Skeletal muscle tissue (tissue), 3 donors: ENCODE measurements at regions not wholly inside any gene's neighbourhood (a gene's known extent, or its start where the extent isn't known, plus 50 kb on each side); places are given as distances from the start of the nearest gene placed in this dataset.
"Not testable (repeated sequence)": the region's sequence is repeated elsewhere in the genome, so short reads cannot be mapped to it uniquely, and the experiment has no call there.

ENCODE experiments used
- H3K27ac ChIP-seq: one replicate; pipeline ENCODE4 v1.7.0; 2013; ENCODE audit warnings: mild to moderate bottlenecking, low read depth, low read length, inconsistent platforms
- H3K27me3 ChIP-seq, 3 donors: one replicate each; pipeline ENCODE4 v1.7.0; 2013; ENCODE audit warnings: low read length in 3 of 3; ENCODE audit not compliant: control insufficient read depth in 3 of 3, insufficient read depth in 3 of 3
- H3K36me3 ChIP-seq, 3 donors: one replicate each; pipeline ENCODE4 v1.7.0; 2013; ENCODE audit warnings: low read length in 3 of 3; ENCODE audit not compliant: control insufficient read depth in 3 of 3, insufficient read depth in 3 of 3
- H3K4me1 ChIP-seq, 3 donors: one replicate each; pipeline ENCODE4 v1.7.0; 2013; ENCODE audit warnings: low read length in 3 of 3, mild to moderate bottlenecking in 3 of 3; ENCODE audit not compliant: control insufficient read depth in 3 of 3, insufficient read depth in 3 of 3
- H3K4me3 ChIP-seq, 3 donors: one replicate each; pipeline ENCODE4 v1.7.0; 2013; ENCODE audit warnings: low read length in 3 of 3
- H3K9ac ChIP-seq, 3 donors: one replicate each; pipeline ENCODE4 v1.7.0; 2013; ENCODE audit warnings: low read length in 3 of 3, mild to moderate bottlenecking in 3 of 3, moderate library complexity in 2 of 3, low read depth in 1 of 3
- H3K9me3 ChIP-seq, 3 donors: one replicate each; pipeline ENCODE4 v1.7.0; 2013; ENCODE audit warnings: low read length in 3 of 3; ENCODE audit not compliant: control insufficient read depth in 3 of 3
- donor health status: Osteomylitis.

GRCh38 chr3:82122554-82123345 lies 361.3 kb upstream of the GBE1 start:
- no peak overlapping the region for H3K4me3 ChIP-seq
- no peaks in the 10 kb centered on the region for H3K9me3 ChIP-seq
- peak overlapping the region in 1 of 3 donors; percentile 4 for H3K9ac ChIP-seq
- H3K27me3 ChIP-seq, result no peaks in the 10 kb centered on the region
- H3K36me3 ChIP-seq, result no peaks in the 10 kb centered on the region
- H3K27ac ChIP-seq, result no peak overlapping the region
- H3K4me1 ChIP-seq, result no peaks in the 10 kb centered on the region

- peaks cover 0 to 5% (median 3%) of the 10 kb centered on the region in 3 donors for H3K9me3 ChIP-seq
- no peaks in the 10 kb centered on the region for H3K4me1 ChIP-seq
- H3K36me3 ChIP-seq, result no peaks in the 10 kb centered on the region
- no peaks in the 10 kb centered on the region for H3K27me3 ChIP-seq
- no peak overlapping the region for H3K9ac ChIP-seq
- no peak overlapping the region for H3K4me3 ChIP-seq
- no peak overlapping the region for H3K27ac ChIP-seq
These were observed 353.1 kb upstream of the GBE1 start for GRCh38 chr3:82114589-82114988.

- H3K4me1 ChIP-seq, H3K27ac ChIP-seq, H3K9me3 ChIP-seq, H3K4me3 ChIP-seq, H3K36me3 ChIP-seq, H3K9ac ChIP-seq, H3K27me3 ChIP-seq: not testable (repeated sequence)
These were observed 349.3 kb upstream of the GBE1 start for GRCh38 chr3:82110721-82111120.

- H3K27me3 ChIP-seq, result no peaks in the 10 kb centered on the region
- no peak overlapping the region for H3K9ac ChIP-seq
- H3K36me3 ChIP-seq, result no peaks in the 10 kb centered on the region
- no peaks in the 10 kb centered on the region for H3K4me1 ChIP-seq
- no peak overlapping the region for H3K4me3 ChIP-seq
- H3K27ac ChIP-seq, result no peak overlapping the region
- H3K9me3 ChIP-seq, result no peaks in the 10 kb centered on the region
These were observed 341.8 kb upstream of the GBE1 start for GRCh38 chr3:82103241-82103640.

- no peak overlapping the region for H3K9ac ChIP-seq
- no peaks in the 10 kb centered on the region for H3K9me3 ChIP-seq
- H3K4me3 ChIP-seq, result no peak overlapping the region
- no peaks in the 10 kb centered on the region for H3K4me1 ChIP-seq
- no peaks in the 10 kb centered on the region for H3K36me3 ChIP-seq
- H3K27me3 ChIP-seq, result no peaks in the 10 kb centered on the region
- H3K27ac ChIP-seq, result no peak overlapping the region
These were observed 338.9 kb upstream of the GBE1 start for GRCh38 chr3:82100378-82100777.

GRCh38 chr3:82093641-82094040 lies 332.2 kb upstream of the GBE1 start:
- no peak overlapping the region for H3K9ac ChIP-seq
- no peaks in the 10 kb centered on the region for H3K9me3 ChIP-seq
- no peaks in the 10 kb centered on the region for H3K4me1 ChIP-seq
- no peak overlapping the region for H3K4me3 ChIP-seq
- H3K36me3 ChIP-seq, result no peaks in the 10 kb centered on the region
- H3K27me3 ChIP-seq, result no peaks in the 10 kb centered on the region
- no peak overlapping the region for H3K27ac ChIP-seq

GRCh38 chr3:82088749-82089148 lies 327.3 kb upstream of the GBE1 start:
- H3K9me3 ChIP-seq, result no peaks in the 10 kb centered on the region
- H3K4me1 ChIP-seq, result no peaks in the 10 kb centered on the region
- no peak overlapping the region for H3K27ac ChIP-seq
- H3K27me3 ChIP-seq, result no peaks in the 10 kb centered on the region
- H3K4me3 ChIP-seq, result no peak overlapping the region
- no peaks in the 10 kb centered on the region for H3K36me3 ChIP-seq
- no peak overlapping the region for H3K9ac ChIP-seq

GRCh38 chr3:82087958-82088357 lies 326.5 kb upstream of the GBE1 start:
- Histone ChIP-seq H3K9ac (no peak overlapping the region), H3K27me3 (no peaks in the 10 kb centered on the region), H3K27ac (no peak overlapping the region), H3K36me3 (no peaks in the 10 kb centered on the region), H3K9me3 (no peaks in the 10 kb centered on the region), H3K4me1 (no peaks in the 10 kb centered on the region), H3K4me3 (no peak overlapping the region)

GRCh38 chr3:82085851-82086475 lies 324.5 kb upstream of the GBE1 start:
- H3K9ac ChIP-seq, result peak overlapping the region in 1 of 3 donors; percentile 24
- no peaks in the 10 kb centered on the region for H3K36me3 ChIP-seq
- H3K4me3 ChIP-seq, result no peak overlapping the region
- H3K4me1 ChIP-seq, result no peaks in the 10 kb centered on the region
- H3K9me3 ChIP-seq, result no peaks in the 10 kb centered on the region
- no peaks in the 10 kb centered on the region for H3K27me3 ChIP-seq
- no peak overlapping the region for H3K27ac ChIP-seq

- H3K27me3 ChIP-seq, result no peaks in the 10 kb centered on the region
- no peak overlapping the region for H3K9ac ChIP-seq
- no peaks in the 10 kb centered on the region for H3K9me3 ChIP-seq
- H3K36me3 ChIP-seq, result no peaks in the 10 kb centered on the region
- H3K4me3 ChIP-seq, result no peak overlapping the region
- no peaks in the 10 kb centered on the region for H3K4me1 ChIP-seq
- no peak overlapping the region for H3K27ac ChIP-seq
These were observed 323.9 kb upstream of the GBE1 start for GRCh38 chr3:82085356-82085755.
